ENCODE measurements at regions not wholly inside any gene's neighbourhood (a gene's known extent, or its start where the extent isn't known, plus 50 kb on each side); places are given as distances from the start of the nearest gene placed in this dataset.

- TF ChIP-seq, protein P1, sequence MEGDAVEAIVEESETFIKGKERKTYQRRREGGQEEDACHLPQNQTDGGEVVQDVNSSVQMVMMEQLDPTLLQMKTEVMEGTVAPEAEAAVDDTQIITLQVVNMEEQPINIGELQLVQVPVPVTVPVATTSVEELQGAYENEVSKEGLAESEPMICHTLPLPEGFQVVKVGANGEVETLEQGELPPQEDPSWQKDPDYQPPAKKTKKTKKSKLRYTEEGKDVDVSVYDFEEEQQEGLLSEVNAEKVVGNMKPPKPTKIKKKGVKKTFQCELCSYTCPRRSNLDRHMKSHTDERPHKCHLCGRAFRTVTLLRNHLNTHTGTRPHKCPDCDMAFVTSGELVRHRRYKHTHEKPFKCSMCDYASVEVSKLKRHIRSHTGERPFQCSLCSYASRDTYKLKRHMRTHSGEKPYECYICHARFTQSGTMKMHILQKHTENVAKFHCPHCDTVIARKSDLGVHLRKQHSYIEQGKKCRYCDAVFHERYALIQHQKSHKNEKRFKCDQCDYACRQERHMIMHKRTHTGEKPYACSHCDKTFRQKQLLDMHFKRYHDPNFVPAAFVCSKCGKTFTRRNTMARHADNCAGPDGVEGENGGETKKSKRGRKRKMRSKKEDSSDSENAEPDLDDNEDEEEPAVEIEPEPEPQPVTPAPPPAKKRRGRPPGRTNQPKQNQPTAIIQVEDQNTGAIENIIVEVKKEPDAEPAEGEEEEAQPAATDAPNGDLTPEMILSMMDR (IDR thresholded peaks at IDR 0.05) = no peak
- Histone ChIP-seq H3K27me3 (replicated peaks; ENCODE audit: insufficient read depth) (no peaks in the 10 kb centered on the region), H3K4me1 (ENCODE audit: control insufficient read depth in 1 of 2, low read depth in 2 of 2) (no peaks in the 10 kb centered on the region), H3K9me3 (no peaks in the 10 kb centered on the region), H3K36me3 (no peaks in the 10 kb centered on the region), H3K4me3 (no peak overlapping the region), H3K27ac (no peak overlapping the region)
- ATAC-seq (ENCODE audit: insufficient number of reproducible peaks, low FRiP score, low read depth) = no peak
- DNase-seq (ENCODE audit: low spot score) = no peak
Measured at GRCh38 chr3:59512066-59512465, 462.2 kb upstream of the CFAP20DC start.

DNA sequence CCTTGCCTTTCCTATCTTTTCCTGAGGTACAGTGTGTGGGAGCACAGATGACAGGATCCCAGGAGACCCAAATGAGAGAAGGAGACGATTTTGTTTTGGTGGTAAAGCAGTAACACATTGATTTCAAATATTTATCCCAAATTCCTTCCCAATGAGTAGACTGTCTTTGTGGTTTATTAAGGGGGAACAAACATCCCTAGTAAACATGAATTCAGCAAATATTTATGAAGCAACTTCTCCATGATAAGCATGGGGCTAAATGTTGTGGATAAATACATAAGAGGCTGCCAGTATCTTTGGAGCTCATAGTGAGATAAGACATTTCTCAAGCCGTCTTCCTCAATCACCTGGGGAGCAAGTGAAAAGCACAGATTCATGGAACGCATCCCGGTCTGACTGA, 460.8 kb upstream of the CFAP20DC start:
- H3K9me3 ChIP-seq = no peaks in the 10 kb centered on the region
- H3K4me1 ChIP-seq (ENCODE audit: control insufficient read depth in 1 of 2, low read depth in 2 of 2) = no peaks in the 10 kb centered on the region
- TF ChIP-seq, protein P1 (IDR thresholded peaks at IDR 0.05) = no peak
- H3K27ac ChIP-seq = no peak overlapping the region
- DNase-seq (ENCODE audit: low spot score) (no peak), ATAC-seq (ENCODE audit: insufficient number of reproducible peaks, low FRiP score, low read depth) (no peak)
- no peaks in the 10 kb centered on the region for H3K36me3 ChIP-seq
- H3K27me3 ChIP-seq (replicated peaks; ENCODE audit: insufficient read depth) = no peaks in the 10 kb centered on the region
- no peak overlapping the region for H3K4me3 ChIP-seq

GRCh38 chr3:59508273-59508672, 458.4 kb upstream of the CFAP20DC start:
- DNase-seq (ENCODE audit: low spot score) (no peak), ATAC-seq (ENCODE audit: insufficient number of reproducible peaks, low FRiP score, low read depth) (no peak)
- H3K27me3 ChIP-seq (replicated peaks; ENCODE audit: insufficient read depth) = no peaks in the 10 kb centered on the region
- no peaks in the 10 kb centered on the region for H3K36me3 ChIP-seq
- no peaks in the 10 kb centered on the region for H3K9me3 ChIP-seq
- no peak overlapping the region for H3K27ac ChIP-seq
- H3K4me3 ChIP-seq = no peak overlapping the region
- H3K4me1 ChIP-seq (ENCODE audit: control insufficient read depth in 1 of 2, low read depth in 2 of 2) = no peaks in the 10 kb centered on the region
- TF ChIP-seq, protein P1 (IDR thresholded peaks at IDR 0.05) = no peak

GRCh38 chr3:59506191-59506590, 456.4 kb upstream of the CFAP20DC start:
- H3K9me3 ChIP-seq = no peaks in the 10 kb centered on the region
- TF ChIP-seq, protein P1 (IDR thresholded peaks at IDR 0.05) = no peak
- H3K4me3 ChIP-seq = no peak overlapping the region
- DNase-seq (ENCODE audit: low spot score) (no peak), ATAC-seq (ENCODE audit: insufficient number of reproducible peaks, low FRiP score, low read depth) (no peak)
- H3K27ac ChIP-seq = no peak overlapping the region
- no peaks in the 10 kb centered on the region for H3K36me3 ChIP-seq
- H3K27me3 ChIP-seq (replicated peaks; ENCODE audit: insufficient read depth) = no peaks in the 10 kb centered on the region
- H3K4me1 ChIP-seq (ENCODE audit: control insufficient read depth in 1 of 2, low read depth in 2 of 2) = no peaks in the 10 kb centered on the region

- H3K4me3 ChIP-seq = no peak overlapping the region
- H3K36me3 ChIP-seq = no peaks in the 10 kb centered on the region
- H3K9me3 ChIP-seq = no peaks in the 10 kb centered on the region
- no peak overlapping the region for H3K27ac ChIP-seq
- no peaks in the 10 kb centered on the region for H3K27me3 ChIP-seq (replicated peaks; ENCODE audit: insufficient read depth)
- no peak for ATAC-seq (ENCODE audit: insufficient number of reproducible peaks, low FRiP score, low read depth)
- DNase-seq (ENCODE audit: low spot score) = no peak
- no peaks in the 10 kb centered on the region for H3K4me1 ChIP-seq (ENCODE audit: control insufficient read depth in 1 of 2, low read depth in 2 of 2)
- TF ChIP-seq, protein P1 (IDR thresholded peaks at IDR 0.05) = no peak
Measured at GRCh38 chr3:59503441-59503840, 453.6 kb upstream of the CFAP20DC start.
